ENCODE measurements at regions not wholly inside any gene's neighbourhood (a gene's known extent, or its start where the extent isn't known, plus 50 kb on each side); places are given as distances from the start of the nearest gene placed in this dataset.

DNA sequence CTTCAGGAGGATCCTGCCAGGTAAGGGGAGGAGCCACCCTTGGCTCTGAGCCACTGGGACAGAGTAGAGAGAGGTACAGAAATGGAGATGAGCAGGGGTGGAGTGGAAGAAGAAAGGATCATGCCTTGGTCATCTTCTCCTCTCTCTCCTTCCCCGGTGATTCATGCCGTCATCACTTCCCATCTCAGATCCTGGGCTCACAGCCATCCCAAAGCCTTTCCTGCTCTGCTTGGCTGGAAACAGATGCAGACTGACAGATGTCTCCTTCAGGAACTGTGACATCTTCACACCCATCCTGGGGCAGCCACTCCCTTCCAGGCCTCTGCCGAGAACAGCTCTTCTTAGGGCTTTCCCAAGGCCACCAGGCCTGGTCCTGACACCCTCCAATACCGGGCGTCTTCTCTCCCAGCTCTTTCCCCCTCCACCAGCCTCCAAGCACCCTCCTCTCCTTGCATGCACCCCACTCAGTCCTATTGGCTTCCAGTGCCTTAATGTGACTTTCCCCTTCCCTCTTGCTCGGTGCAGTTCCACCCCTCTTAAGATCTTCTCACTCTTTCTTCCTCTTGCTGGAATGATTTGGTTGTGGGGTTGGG is 58.3 kb upstream of the TNP1 start:
- no peaks in the 10 kb centered on the region for H3K4me1 ChIP-seq (ENCODE audit: insufficient read depth, low read length)
- H3K36me3 ChIP-seq (replicated peaks in 1 of 2; ENCODE audit: control insufficient read depth in 1 of 2, insufficient read depth in 2 of 2, low read length in 2 of 2), result no peaks in the 10 kb centered on the region
- no peak overlapping the region for H3K4me3 ChIP-seq (replicated peaks in 1 of 3; ENCODE audit: insufficient read depth in 1 of 3, low read depth in 2 of 3, low read length in 3 of 3)
- ChIA-PET POLR2A (no interaction called here), CTCF (ENCODE audit: low intra/inter-chr PET ratio, low total read pairs) (no interaction called here)
- no peak overlapping the region for H3K27ac ChIP-seq (ENCODE audit: extremely low read length, insufficient read depth, low read length)
- H3K9me3 ChIP-seq (ENCODE audit: low read length), result no peaks in the 10 kb centered on the region
- H2AFZ ChIP-seq (ENCODE audit: low read length), result no peak overlapping the region
- BruUV-seq (replicated peaks), result no TSS peak
- no peak overlapping the region for H3K4me2 ChIP-seq (ENCODE audit: low read depth, low read length)
- DNase-seq (ENCODE audit: low spot score), result no peak
- no peak for FAIRE-seq
- ATAC-seq, result no peak
- in situ Hi-C loops (cut with HindIII; ENCODE audit: extremely low pct_ligation_motif_present, low pct_unique_long_range_greater_than_20kb) (no loop called here), intact Hi-C loops (cut with micrococcal nuclease; ENCODE audit: unreplicated experiment) (no loop called here)
- 40% methylated on average over 6 of the region's 6 CpGs for WGBS (ENCODE audit: low lambda C conversion rate)
- TF ChIP-seq ZNF367 (CRISPR knock-in tag; IDR thresholded peaks at IDR 0.05; ENCODE audit: borderline replicate concordance), result no peak
- TF ChIP-seq ZC3H13 (CRISPR knock-in tag; IDR thresholded peaks at IDR 0.05), result no peak
- no peaks in the 10 kb centered on the region for H4K20me1 ChIP-seq (ENCODE audit: insufficient read depth, low read length)
- H3K9ac ChIP-seq (ENCODE audit: insufficient read depth, low read depth, low read length), result no peak overlapping the region
- H3K27me3 ChIP-seq (ENCODE audit: control insufficient read depth in 1 of 2, insufficient read depth in 2 of 2, low read length in 2 of 2), result no peaks in the 10 kb centered on the region; a peak in 2 of 5 replicates
- no peaks in the 10 kb centered on the region for H3K79me2 ChIP-seq (ENCODE audit: insufficient read depth, low read length)

DNA sequence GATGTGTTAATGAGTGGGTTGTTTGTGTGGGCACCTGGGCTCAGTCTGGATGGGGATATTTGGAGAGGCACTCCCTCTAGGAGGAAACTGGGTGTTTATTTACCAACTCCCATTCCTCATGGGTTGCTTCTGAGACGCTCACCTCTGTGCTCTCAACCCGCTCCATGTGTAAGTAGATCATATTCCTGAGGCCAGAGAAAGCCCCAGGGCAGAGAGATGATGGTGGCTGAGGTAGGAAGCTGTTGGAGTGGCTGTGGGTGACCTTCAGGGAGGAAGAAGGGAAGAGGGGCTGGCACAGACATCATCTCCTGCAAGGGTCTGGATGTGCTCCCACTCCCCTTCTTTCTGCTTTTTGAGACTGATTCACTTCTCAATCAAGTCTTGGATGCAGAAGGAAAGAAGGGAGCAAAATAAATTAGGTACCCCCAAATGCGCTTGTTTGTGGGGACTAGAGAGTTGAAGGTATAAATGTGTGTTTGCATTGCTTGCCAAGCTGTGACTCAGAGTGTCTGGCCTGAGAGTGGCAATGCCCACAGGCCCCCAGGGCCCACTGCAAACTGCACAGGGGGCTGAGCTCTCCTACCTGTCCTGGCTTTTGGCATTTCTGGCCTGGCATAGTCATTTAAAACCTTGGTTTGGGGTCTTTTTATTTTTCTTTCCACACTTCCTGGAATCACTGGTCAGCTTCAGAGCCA is 57.2 kb upstream of the TNP1 start:
- H3K9me3 ChIP-seq (ENCODE audit: low read length), result no peaks in the 10 kb centered on the region
- no peaks in the 10 kb centered on the region; a peak in 2 of 5 replicates for H3K27me3 ChIP-seq (ENCODE audit: control insufficient read depth in 1 of 2, insufficient read depth in 2 of 2, low read length in 2 of 2)
- no TSS peak for BruUV-seq (replicated peaks)
- H3K4me3 ChIP-seq (replicated peaks in 1 of 3; ENCODE audit: insufficient read depth in 1 of 3, low read depth in 2 of 3, low read length in 3 of 3), result no peak overlapping the region
- WGBS (ENCODE audit: low lambda C conversion rate), result 42% methylated on average over 3 of the region's 3 CpGs
- no peak overlapping the region for H3K9ac ChIP-seq (ENCODE audit: insufficient read depth, low read depth, low read length)
- H3K4me1 ChIP-seq (ENCODE audit: insufficient read depth, low read length), result no peaks in the 10 kb centered on the region
- ATAC-seq (no peak), DNase-seq (ENCODE audit: low spot score) (no peak), FAIRE-seq (no peak)
- in situ Hi-C loops (cut with HindIII; ENCODE audit: extremely low pct_ligation_motif_present, low pct_unique_long_range_greater_than_20kb), result no loop called here
- H3K79me2 ChIP-seq (ENCODE audit: insufficient read depth, low read length), result no peaks in the 10 kb centered on the region
- no peak for TF ChIP-seq SETDB1 (CRISPR knock-in tag; IDR thresholded peaks at IDR 0.05; ENCODE audit: borderline replicate concordance)
- TF ChIP-seq ZFX (CRISPR knock-in tag; IDR thresholded peaks at IDR 0.05; ENCODE audit: low read depth), result no peak
- no peak for TF ChIP-seq ZFP82 (CRISPR knock-in tag; IDR thresholded peaks at IDR 0.05; ENCODE audit: borderline replicate concordance)
- CTCF ChIA-PET (ENCODE audit: low intra/inter-chr PET ratio, low total read pairs), result no interaction called here
- POLR2A ChIA-PET, result no interaction called here
- intact Hi-C loops (cut with micrococcal nuclease; ENCODE audit: unreplicated experiment), result no loop called here
- H3K36me3 ChIP-seq (replicated peaks in 1 of 2; ENCODE audit: control insufficient read depth in 1 of 2, insufficient read depth in 2 of 2, low read length in 2 of 2), result no peaks in the 10 kb centered on the region
- no peak overlapping the region for H3K27ac ChIP-seq (ENCODE audit: extremely low read length, insufficient read depth, low read length)
- no peak overlapping the region for H3K4me2 ChIP-seq (ENCODE audit: low read depth, low read length)
- H4K20me1 ChIP-seq (ENCODE audit: insufficient read depth, low read length), result no peaks in the 10 kb centered on the region
- H2AFZ ChIP-seq (ENCODE audit: low read length), result no peak overlapping the region
